Prostate gland (tissue), 2 donors: ENCODE measurements at regions not wholly inside any gene's neighbourhood (a gene's known extent, or its start where the extent isn't known, plus 50 kb on each side); places are given as distances from the start of the nearest gene placed in this dataset.

ENCODE experiments used
- POLR2A ChIP-seq: fragments of 450-650 bp; IDR thresholded peaks from one replicate; pipeline ENCODE4 v1.6.1; 2016; ENCODE audit warnings: antibody characterized with exemption, mild to moderate bottlenecking
- POLR2AphosphoS5 ChIP-seq: sonication (generic); formaldehyde crosslinking; IDR thresholded peaks from one replicate; pipeline ENCODE4 v1.6.1; 2017; ENCODE audit warnings: antibody characterized with exemption
- TF ChIP-seq, protein P1 (sequence below), 4 experiments: fragments of 200-600 bp in 2 of 4; fragments of 450-650 bp in 2 of 4; sonication (generic) in 2 of 4; IDR thresholded peaks; 1 replicate in 3 of 4; 2 replicates in 1 of 4; pipeline ENCODE4 v1.5.1; 2016 to 2019; ENCODE audit warnings: antibody characterized with exemption in 4 of 4, mild to moderate bottlenecking in 2 of 4, moderate library complexity in 2 of 4

GRCh38 chr6:19391926-19392325 lies 445.2 kb upstream of the ID4 start:
- TF ChIP-seq POLR2AphosphoS5, result no peak
- no peak for TF ChIP-seq POLR2A
- TF ChIP-seq, protein P1, sequence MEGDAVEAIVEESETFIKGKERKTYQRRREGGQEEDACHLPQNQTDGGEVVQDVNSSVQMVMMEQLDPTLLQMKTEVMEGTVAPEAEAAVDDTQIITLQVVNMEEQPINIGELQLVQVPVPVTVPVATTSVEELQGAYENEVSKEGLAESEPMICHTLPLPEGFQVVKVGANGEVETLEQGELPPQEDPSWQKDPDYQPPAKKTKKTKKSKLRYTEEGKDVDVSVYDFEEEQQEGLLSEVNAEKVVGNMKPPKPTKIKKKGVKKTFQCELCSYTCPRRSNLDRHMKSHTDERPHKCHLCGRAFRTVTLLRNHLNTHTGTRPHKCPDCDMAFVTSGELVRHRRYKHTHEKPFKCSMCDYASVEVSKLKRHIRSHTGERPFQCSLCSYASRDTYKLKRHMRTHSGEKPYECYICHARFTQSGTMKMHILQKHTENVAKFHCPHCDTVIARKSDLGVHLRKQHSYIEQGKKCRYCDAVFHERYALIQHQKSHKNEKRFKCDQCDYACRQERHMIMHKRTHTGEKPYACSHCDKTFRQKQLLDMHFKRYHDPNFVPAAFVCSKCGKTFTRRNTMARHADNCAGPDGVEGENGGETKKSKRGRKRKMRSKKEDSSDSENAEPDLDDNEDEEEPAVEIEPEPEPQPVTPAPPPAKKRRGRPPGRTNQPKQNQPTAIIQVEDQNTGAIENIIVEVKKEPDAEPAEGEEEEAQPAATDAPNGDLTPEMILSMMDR (IDR thresholded peaks at IDR 0.05), result no peak
